T1000 (cell line): ENCODE measurements at regions not wholly inside any gene's neighbourhood (a gene's known extent, or its start where the extent isn't known, plus 50 kb on each side); places are given as distances from the start of the nearest gene placed in this dataset.

Source experiments
- DNase-seq: peaks from one replicate; lab custom pipeline; 2025; ENCODE audit warnings: mixed read lengths; lab: John Stamatoyannopoulos, UW

- DNase-seq, result no peak
These were observed 548.5 kb upstream of the NEGR1 start for GRCh38 chr1:72830606-72831390.

DNA sequence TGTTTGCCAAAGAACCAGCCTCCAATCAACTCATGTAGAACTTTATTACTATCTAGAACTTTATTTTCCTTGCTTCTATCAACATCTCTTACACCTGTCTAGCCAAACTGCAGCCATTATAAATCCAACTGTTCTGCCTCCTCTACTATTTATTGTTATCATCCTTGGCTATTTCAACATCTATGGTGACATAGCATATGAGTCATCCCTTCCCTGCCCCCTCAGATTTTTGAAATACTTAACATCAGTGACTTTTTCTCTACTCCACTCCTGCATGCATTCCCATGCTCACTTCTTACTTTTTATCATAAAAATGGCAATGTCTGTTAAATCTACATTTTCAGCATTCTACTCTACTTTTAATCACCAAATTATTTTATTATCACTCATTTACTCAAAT, 544.9 kb upstream of the NEGR1 start:
- DNase-seq, result no peak

DNA sequence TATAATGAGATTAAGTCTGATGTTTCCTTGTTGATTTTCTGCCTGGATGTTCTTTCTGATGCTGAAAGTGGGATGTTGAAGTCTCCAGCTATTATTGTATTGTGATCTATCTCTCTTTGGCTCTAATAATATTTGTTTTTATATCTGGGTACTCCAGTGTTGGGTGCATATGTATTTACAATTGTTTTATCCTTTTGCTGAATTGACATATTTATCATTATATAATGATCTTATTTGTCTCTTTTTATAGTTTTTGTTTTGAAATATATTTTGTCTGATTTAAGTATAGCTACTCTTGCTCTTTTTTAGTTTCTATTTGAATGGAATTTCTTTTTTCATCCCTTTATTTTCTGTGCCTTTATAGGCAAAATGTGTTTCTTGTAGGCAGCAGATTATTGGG, 522.2 kb upstream of the NEGR1 start:
- DNase-seq, result no peak

GRCh38 chr1:72781038-72781437, 498.7 kb upstream of the NEGR1 start:
- DNase-seq, result no peak

DNA sequence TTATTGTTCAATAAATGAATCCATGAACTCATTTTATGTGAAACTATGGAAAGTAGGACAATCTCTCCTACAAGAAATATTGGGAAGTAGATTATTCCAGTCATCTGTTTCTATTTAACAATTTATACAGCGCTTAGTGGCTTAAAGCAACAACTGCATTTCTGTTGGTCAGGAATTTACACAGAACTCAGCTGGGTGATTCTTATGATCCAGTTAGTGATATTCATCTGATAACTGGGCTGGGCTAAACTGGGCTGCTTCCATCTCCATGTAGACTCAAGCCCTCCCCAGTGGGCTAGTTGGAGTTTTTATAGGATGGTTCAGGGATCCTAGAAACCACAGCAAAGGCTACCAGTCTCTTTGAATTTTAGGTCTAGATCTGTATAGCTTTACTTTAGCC, 497.9 kb upstream of the NEGR1 start:
- no peak for DNase-seq

- DNase-seq, result no peak
These were observed 495.6 kb upstream of the NEGR1 start for GRCh38 chr1:72777918-72778317.

DNA sequence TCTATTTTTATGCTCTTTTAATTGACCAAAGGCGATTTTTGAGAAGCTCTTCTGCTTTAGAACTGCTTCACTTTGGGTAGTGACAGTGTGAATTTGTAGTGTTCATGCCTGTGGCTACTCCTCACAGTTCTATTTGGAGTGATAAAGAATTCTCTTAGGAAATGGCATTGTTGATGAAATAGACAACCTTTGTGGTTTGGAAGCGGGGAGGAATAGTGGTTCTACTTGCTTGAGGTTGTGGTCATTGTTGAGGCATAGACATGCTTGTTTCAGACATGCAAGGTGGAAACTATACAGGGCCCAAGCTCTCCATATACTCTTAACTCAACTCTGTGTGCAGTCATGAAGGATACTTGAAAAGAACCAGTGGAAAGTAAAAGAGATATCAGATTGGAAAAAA, 481.1 kb upstream of the NEGR1 start:
- no peak for DNase-seq

DNA sequence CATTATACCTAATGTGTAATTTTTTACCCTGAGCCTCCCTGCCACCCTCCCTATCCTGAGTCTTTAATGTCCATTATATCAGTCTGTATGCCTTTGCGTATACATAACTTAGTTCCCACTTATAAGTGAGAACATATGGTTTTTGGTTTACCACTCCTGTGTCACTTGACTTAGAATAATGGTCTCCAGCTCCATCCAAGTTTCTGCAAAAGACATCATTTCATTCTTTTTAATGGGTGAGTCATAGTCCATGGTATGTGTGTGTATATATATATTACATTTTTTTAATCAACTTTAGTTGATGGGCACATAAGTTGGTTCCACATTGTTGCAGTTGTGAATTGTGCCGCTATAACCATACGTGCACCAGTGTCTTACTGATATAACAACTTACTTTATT, 477.1 kb upstream of the NEGR1 start:
- no peak for DNase-seq

- DNase-seq, result no peak
These were observed 475.5 kb upstream of the NEGR1 start for GRCh38 chr1:72757843-72758242.

GRCh38 chr1:72745413-72745812, 463.1 kb upstream of the NEGR1 start:
- no peak for DNase-seq

DNA sequence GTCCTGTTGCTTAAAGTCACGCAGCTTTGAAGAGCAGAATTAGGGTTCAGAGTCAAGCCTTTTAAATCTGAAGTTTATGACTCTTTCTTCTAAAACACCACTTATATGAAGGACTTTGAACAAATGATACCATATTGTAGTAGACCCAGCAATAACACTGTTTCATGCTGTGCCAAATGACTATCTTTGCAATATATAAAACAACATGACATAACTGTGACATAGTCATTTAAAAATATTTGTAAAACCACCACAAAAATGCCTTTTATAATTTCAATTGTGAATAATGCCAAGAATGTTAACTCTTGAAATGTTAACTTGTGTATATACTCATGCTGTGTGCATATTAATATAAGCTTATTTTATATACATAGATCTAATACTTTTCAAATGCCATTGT, 452.1 kb upstream of the NEGR1 start:
- DNase-seq, result no peak

DNA sequence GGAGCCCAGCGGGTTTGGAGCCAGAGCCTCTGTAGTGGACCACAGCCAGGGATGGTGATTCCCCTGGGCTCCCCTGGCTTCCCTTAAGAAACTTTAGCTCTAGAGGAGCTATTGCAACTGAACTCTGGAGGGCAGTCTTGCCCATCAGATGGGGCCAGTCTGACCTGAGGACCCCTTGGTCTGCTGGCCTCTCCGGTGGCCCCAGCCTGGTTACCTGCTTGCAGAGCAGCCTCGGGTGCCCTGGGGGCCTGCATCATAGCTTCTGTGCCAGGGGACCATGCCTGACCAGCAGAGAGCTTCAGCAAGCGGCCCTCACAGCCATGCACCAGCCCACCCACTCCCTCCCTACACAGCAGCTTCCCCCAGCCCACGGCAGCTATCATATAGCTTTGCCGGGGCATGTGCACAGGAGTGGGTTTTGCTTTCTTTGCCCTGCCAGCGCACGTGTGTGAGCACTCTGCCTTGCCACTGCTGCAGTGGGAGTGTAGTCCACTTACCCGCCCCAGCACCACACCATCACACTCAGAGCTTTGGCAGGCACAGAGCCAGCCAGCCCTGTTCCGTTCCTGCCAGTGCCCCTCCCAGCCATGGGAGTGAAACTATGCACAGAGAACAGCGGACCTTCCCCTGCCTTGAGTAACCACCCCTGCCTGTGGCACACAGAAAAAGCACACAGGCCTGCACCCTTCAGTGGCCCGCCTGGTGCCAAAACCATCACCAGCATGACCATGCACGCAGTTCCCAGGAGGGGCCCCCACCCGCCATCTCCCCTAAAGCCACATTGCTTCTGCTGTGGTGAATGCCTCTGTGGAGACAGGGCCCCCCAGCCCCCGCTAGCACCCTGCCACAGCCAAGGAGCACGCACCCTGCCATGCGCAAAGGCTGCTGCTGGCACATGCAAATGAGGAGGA, 442.9 kb upstream of the NEGR1 start:
- DNase-seq, result no peak

- DNase-seq, result no peak
These were observed 423.6 kb upstream of the NEGR1 start for GRCh38 chr1:72705921-72706320.

DNA sequence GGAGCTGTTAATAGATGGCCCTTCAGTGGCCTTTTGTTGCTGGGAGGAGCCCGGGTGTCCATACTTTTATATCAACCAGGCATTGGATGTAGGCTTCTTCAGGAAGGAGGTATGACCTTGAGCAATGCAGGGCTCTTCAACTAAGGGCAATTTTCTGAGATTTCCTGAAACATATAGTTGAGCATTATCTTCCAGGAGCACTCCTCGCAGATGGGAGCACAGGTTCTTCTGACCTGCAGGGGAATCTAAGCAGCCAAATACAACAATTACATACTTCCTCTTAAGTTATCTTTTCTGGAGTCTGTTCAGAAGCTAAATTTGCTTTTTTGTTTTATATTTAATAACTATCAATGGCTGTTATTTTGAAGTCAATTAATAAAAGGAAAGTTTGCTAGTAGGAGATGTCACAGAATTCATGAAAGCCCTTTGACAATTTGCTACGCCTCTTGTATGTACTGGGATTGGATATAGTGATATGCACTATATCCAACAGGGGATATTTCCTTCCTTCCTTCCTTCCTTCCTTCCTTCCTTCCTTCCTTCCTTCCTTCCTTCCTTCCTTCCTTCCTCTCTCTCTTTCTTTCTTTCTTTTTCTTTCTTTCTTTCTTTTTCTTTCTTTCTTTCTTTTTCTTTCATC, 422.6 kb upstream of the NEGR1 start:
- DNase-seq, result no peak

GRCh38 chr1:72697410-72697809, 415.1 kb upstream of the NEGR1 start:
- no peak for DNase-seq

- DNase-seq, result no peak
These were observed 411.6 kb upstream of the NEGR1 start for GRCh38 chr1:72693899-72694298.

- DNase-seq, result no peak
These were observed 411.0 kb upstream of the NEGR1 start for GRCh38 chr1:72693376-72693775.

DNA sequence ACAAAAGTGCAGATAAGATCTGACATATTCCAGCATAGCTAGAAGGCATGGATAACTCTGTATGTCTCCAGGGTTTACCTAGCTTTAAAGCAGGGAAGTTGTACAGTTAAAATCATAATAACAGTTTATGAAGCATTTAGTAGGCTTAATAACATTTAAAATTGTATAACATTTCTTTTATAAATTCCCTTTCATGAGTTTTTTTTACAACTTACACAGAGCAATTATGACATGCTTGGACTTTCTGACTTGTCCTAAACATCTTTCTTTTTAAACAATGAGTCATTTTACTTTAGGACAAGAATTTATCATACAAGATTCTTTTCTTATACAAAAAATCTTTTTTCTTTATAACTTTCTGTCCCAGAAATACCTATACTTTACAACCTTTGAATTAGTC, 408.5 kb upstream of the NEGR1 start:
- no peak for DNase-seq

- DNase-seq, result no peak
These were observed 396.3 kb upstream of the NEGR1 start for GRCh38 chr1:72678683-72679082.

- DNase-seq, result no peak
These were observed 388.6 kb upstream of the NEGR1 start for GRCh38 chr1:72670902-72671301.

DNA sequence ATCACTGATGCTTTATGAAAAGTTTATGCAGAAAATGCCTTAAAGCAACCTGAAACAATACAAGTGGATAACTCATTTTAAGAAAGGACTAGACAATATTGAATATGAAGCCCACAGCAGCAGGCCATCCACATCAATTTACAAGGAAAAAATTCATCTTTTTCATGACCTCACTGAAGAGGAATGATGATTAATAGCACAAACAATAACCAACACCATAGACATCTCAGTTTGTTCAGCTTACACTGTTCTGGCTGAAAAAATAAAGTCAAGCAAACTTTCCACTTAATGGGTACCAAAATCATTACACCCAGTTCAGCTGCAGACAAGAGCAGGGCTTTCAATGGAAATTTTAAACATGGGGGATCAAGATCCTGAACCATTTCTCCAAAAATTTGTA, 380.6 kb upstream of the NEGR1 start:
- no peak for DNase-seq

DNA sequence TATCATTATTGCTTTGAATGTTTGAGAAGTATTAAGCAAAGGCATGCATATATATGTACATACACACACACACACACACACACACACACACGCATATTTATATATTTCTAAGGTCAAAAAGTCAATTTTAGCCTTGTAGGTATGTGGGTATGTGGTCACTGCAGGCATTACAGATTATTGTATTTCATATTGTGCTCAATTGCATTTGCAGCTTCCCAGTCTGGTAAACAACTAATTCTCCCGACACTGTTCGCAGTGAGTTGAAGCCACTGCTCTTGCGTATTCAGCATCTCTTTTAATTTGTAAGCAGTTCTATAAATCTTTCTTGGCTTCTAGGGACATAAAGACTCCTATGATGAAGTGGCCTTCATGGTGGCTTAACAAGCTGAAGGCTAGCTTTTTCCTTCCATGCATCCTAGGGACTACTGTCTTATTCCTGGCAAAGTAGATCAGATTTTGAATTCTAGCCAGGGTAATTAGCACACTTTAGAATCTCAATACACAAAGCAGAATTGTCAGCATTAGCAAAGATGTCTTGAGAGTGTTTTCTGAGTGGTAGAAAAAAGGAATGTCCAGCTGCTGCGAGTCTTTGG, 368.6 kb upstream of the NEGR1 start:
- no peak for DNase-seq
